Endothelial cell of umbilical vein (primary cell): ENCODE measurements at regions not wholly inside any gene's neighbourhood (a gene's known extent, or its start where the extent isn't known, plus 50 kb on each side); places are given as distances from the start of the nearest gene placed in this dataset.

Experiments used
- BruUV-seq: library from RNA; stranded (reverse); fragments of 400-500 nt; replicated peaks from 2 replicates; lab custom pipeline; 2021; lab: Mats Ljungman, UMichigan
- CTCF ChIA-PET: fragments of 300-600, 350-600 bp; sonication (Branson Sonifier 250); formaldehyde crosslinking; loops from one replicate; lab custom pipeline; 2021; ENCODE audit warnings: antibody characterized with exemption, inconsistent platforms; lab: Charles Lee
- POLR2A ChIA-PET: fragments of 300-600, 350-600 bp; sonication (Branson Sonifier 250); formaldehyde crosslinking; loops from one replicate; lab custom pipeline; 2021; ENCODE audit warnings: antibody characterized with exemption, inconsistent platforms; lab: Charles Lee
- DNase-seq: peaks from one replicate; pipeline ENCODE4 v3.0.0-alpha.2; 2011; ENCODE audit warnings: low read depth, low spot score
- FAIRE-seq: peaks from 2 replicates; lab custom pipeline; 2011; peaks lifted over from hg19 to GRCh38; lab: Jason Lieb, UNC
- H2AFZ ChIP-seq: 2 replicates; pipeline ENCODE4 v1.6.0; 2012; ENCODE audit warnings: low read depth, low read length, control low read depth, inconsistent platforms
- H3K27ac ChIP-seq: 2 replicates; pipeline ENCODE4 v1.5.1; 2011; ENCODE audit warnings: low read depth, mild to moderate bottlenecking, control low read depth, low read length, moderate library complexity; ENCODE audit not compliant: insufficient read depth
- H3K27me3 ChIP-seq, 2 experiments: 2 replicates each; pipeline versions ENCODE4 v1.6.0 to v1.6.1; 2011; ENCODE audit warnings: low read length in 2 of 2, mixed read lengths in 1 of 2; ENCODE audit not compliant: control insufficient read depth in 2 of 2, insufficient read depth in 2 of 2
- H3K36me3 ChIP-seq, 2 experiments: 2 replicates in 1 of 2; 3 replicates in 1 of 2; pipeline ENCODE4 v1.5.1; 2011; ENCODE audit warnings: low read length in 2 of 2, mild to moderate bottlenecking in 1 of 2, moderate library complexity in 1 of 2; ENCODE audit not compliant: control insufficient read depth in 2 of 2, insufficient read depth in 2 of 2; ENCODE audit errors: extremely low read depth in 1 of 2
- H3K4me1 ChIP-seq: 3 replicates; pipeline ENCODE4 v1.5.1; 2011; ENCODE audit warnings: mild to moderate bottlenecking, low read length; ENCODE audit not compliant: control insufficient read depth, insufficient read depth; ENCODE audit errors: extremely low read depth
- H3K4me2 ChIP-seq: 2 replicates; pipeline ENCODE4 v1.6.1; 2011; ENCODE audit warnings: low read length, control low read depth, mixed read lengths; ENCODE audit not compliant: insufficient read depth
- H3K4me3 ChIP-seq, 3 experiments: fragments of 200-600 bp in 1 of 3; sonication (generic), shearing (Covaris generic) in 1 of 3; replicated peaks in 1 of 3; 2 replicates each; pipeline ENCODE4 v1.5.1; 2011 to 2016; ENCODE audit warnings: control low read depth in 3 of 3, low read length in 3 of 3, mild to moderate bottlenecking in 2 of 3, inconsistent platforms in 1 of 3, low read depth in 1 of 3, moderate library complexity in 1 of 3; ENCODE audit not compliant: insufficient read depth in 1 of 3
- H3K79me2 ChIP-seq: 2 replicates; pipeline ENCODE4 v1.6.0; 2012; ENCODE audit warnings: low read length, inconsistent platforms; ENCODE audit not compliant: control insufficient read depth, insufficient read depth
- H3K9ac ChIP-seq: replicated peaks from 2 replicates; pipeline ENCODE3; 2011; ENCODE audit warnings: low read length, control low read depth; ENCODE audit not compliant: insufficient read depth; ENCODE audit errors: extremely low read depth
- H3K9me1 ChIP-seq: replicated peaks from 3 replicates; pipeline ENCODE4 v1.6.0; 2011; ENCODE audit warnings: mild to moderate bottlenecking, low read length; ENCODE audit not compliant: control insufficient read depth, insufficient read depth; ENCODE audit errors: extremely low read depth
- H3K9me3 ChIP-seq: replicated peaks from 2 replicates; pipeline ENCODE4 v1.5.1; 2012; ENCODE audit warnings: low read length, inconsistent platforms; ENCODE audit not compliant: control insufficient read depth, insufficient read depth
- H4K20me1 ChIP-seq: replicated peaks from 2 replicates; pipeline ENCODE3; 2011; ENCODE audit warnings: mild to moderate bottlenecking, low read length; ENCODE audit not compliant: control insufficient read depth, insufficient read depth; ENCODE audit errors: extremely low read depth
- CTCF ChIP-seq, 2 donors: IDR thresholded peaks; 1 replicate in 1 of 2; 2 replicates in 1 of 2; pipeline ENCODE4 v1.5.1; 2011; ENCODE audit warnings: low read length in 2 of 2, mild to moderate bottlenecking in 2 of 2, moderate library complexity in 2 of 2, control low read depth in 1 of 2, inconsistent platforms in 1 of 2, low read depth in 1 of 2; ENCODE audit not compliant: insufficient read depth in 1 of 2; ENCODE audit errors: extremely low read depth in 1 of 2
- EZH2 ChIP-seq: IDR thresholded peaks from 2 replicates; pipeline ENCODE4 v1.6.1; 2012; ENCODE audit warnings: borderline replicate concordance, low read depth, mild to moderate bottlenecking, moderate library complexity, low read length, inconsistent platforms; ENCODE audit not compliant: severe bottlenecking
- FOS ChIP-seq: IDR thresholded peaks from 2 replicates; pipeline ENCODE4 v1.6.1; 2011; ENCODE audit warnings: mild to moderate bottlenecking, low read length, moderate library complexity, borderline replicate concordance; ENCODE audit not compliant: insufficient read depth
- GATA2 ChIP-seq: IDR thresholded peaks from 2 replicates; pipeline ENCODE4 v1.7.0; 2011; ENCODE audit warnings: low read depth, mild to moderate bottlenecking, moderate library complexity, mixed read lengths, low read length; ENCODE audit not compliant: insufficient read length, insufficient read depth
- JUN ChIP-seq: IDR thresholded peaks from 2 replicates; pipeline ENCODE4 v1.6.1; 2011; ENCODE audit warnings: borderline replicate concordance, low read depth; ENCODE audit not compliant: insufficient read length, insufficient read depth
- MYC ChIP-seq: IDR thresholded peaks from one replicate; pipeline ENCODE4 v1.6.1; 2011; ENCODE audit warnings: mild to moderate bottlenecking, low read depth, low read length
- POLR2A ChIP-seq: IDR thresholded peaks from 2 replicates; pipeline ENCODE4 v1.6.1; 2012; ENCODE audit warnings: low read depth, mild to moderate bottlenecking, control low read depth, low read length
- POLR2AphosphoS5 ChIP-seq: IDR thresholded peaks from 2 replicates; pipeline ENCODE4 v1.6.1; 2012; ENCODE audit warnings: low read depth, mild to moderate bottlenecking, control low read depth, low read length, moderate library complexity; ENCODE audit not compliant: insufficient read depth
- dilution Hi-C: fragments of 300-500 bp; cut with MboI; formaldehyde crosslinking; loops from one replicate; pipeline ENCODE4 v1.15.0; 2019; ENCODE audit warnings: low sequenced_read_pairs; ENCODE audit not compliant: extremely low pct_ligation_motif_present
- intact Hi-C: fragments of 100-400 bp; cut with micrococcal nuclease; formaldehyde crosslinking; loops from one replicate; pipeline ENCODE4 v1.10.0; 2022
- TF ChIP-seq, protein P1 (sequence below): IDR thresholded peaks from 2 replicates; pipeline ENCODE4 v1.6.1; 2011; ENCODE audit not compliant: insufficient read depth, insufficient read length

- dilution Hi-C loops: no loop called here
- peak; percentile 95 for FAIRE-seq
Observed at GRCh38 chr5:98309785-98310598, 463.5 kb upstream of the RGMB start.

More at GRCh38 chr5:98309785-98310598, 463.5 kb upstream of the RGMB start:
- ChIA-PET CTCF (interaction anchor here (0.7 to 2.5 kb wide), 4 partner anchors 10 to 472 kb away, joined by 3 to 19 read pairs (median 4); no protein-coding TSS in a partner anchor), POLR2A (no interaction called here)
- Histone ChIP-seq H3K4me2 (peak overlapping the region; percentile 89), H3K27ac (peak overlapping the region; percentile 97), H3K9ac (peak overlapping the region; percentile 93), H3K27me3 (no peaks in the 10 kb centered on the region), H3K4me3 (peak overlapping the region in 2 of 3 experiments; percentile 10 to 72), H3K9me3 (no peaks in the 10 kb centered on the region), H3K9me1 (no peaks in the 10 kb centered on the region), H2AFZ (no peak overlapping the region), H3K4me1 (peaks cover 63% of the 10 kb centered on the region), H3K79me2 (no peaks in the 10 kb centered on the region), H4K20me1 (no peaks in the 10 kb centered on the region), H3K36me3 (no peaks in the 10 kb centered on the region)
- DNase-seq: peak; percentile 95
- TF ChIP-seq GATA2 (peak; percentile 88), POLR2A (no peak), POLR2AphosphoS5 (peak; percentile 81), JUN (peak; percentile 92), MYC (peak; percentile 20), EZH2 (no peak), CTCF (IDR thresholded peaks at IDR 0.05; ENCODE audit: extremely low read depth in 1 of 2, insufficient read depth in 1 of 2, low read depth in 1 of 2, low read length in 2 of 2) (no peak), FOS (peak; percentile 99)
- TF ChIP-seq, protein P1, sequence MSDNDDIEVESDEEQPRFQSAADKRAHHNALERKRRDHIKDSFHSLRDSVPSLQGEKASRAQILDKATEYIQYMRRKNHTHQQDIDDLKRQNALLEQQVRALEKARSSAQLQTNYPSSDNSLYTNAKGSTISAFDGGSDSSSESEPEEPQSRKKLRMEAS: no peak
- TSS peak; percentile 28 for BruUV-seq
- intact Hi-C loops: loop anchor here (1.0 to 5.0 kb wide), 6 partner anchors 37 to 1743 kb away; partner anchors contain the start of gene RGMB
